GM12875 (cell line): ENCODE measurements at regions not wholly inside any gene's neighbourhood (a gene's known extent, or its start where the extent isn't known, plus 50 kb on each side); places are given as distances from the start of the nearest gene placed in this dataset.

Experiments
- H3K4me3 ChIP-seq: one replicate; pipeline ENCODE4 v1.5.1; 2011; ENCODE audit warnings: low read depth, low read length, control low read depth
- CTCF ChIP-seq: IDR thresholded peaks from 2 replicates; pipeline ENCODE4 v1.5.1; 2011; ENCODE audit warnings: low read depth, mild to moderate bottlenecking, control low read depth, inconsistent platforms, low read length, moderate library complexity, borderline replicate concordance; ENCODE audit not compliant: insufficient read depth

DNA sequence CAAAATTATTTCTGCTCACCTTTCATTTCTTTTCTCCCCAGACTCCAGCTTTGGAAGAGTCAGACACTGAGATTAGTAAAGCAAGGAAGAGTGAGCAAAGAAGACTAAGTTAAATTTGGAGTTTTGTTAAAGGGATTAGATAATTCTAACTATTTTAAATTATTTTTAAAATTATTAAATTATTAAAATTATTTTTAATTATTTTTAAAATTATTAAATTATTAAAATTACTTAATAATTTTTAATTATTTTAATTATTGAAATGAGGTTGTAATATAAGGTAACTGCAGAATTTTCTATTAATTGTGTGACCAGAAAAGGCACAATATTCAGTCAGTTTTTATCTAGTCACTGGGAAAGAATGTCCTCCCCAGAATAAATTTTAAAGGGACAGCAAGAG is 185.0 kb upstream of the EOMES start:
- no peak overlapping the region for H3K4me3 ChIP-seq
- TF ChIP-seq CTCF, result no peak

DNA sequence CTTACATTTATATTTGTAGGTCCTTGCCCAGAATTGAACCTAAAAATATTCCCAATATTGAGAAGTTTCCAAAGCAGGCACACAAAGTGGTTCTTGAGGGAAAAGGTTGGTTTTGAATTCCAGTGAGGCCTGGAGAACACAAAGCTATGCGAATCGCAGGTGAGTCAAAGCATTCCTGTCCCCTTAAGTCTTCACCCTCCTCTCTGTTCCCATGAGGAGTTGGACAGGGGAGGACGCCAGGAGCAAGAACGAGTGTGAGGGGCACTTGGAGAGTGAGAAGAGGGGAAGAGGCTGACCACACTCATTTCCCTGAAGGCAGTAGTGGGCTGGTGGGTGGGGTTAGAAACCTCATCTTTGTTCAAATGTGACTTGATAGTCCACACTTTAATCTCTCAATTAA is 185.8 kb upstream of the EOMES start:
- TF ChIP-seq CTCF, result no peak
- no peak overlapping the region for H3K4me3 ChIP-seq

DNA sequence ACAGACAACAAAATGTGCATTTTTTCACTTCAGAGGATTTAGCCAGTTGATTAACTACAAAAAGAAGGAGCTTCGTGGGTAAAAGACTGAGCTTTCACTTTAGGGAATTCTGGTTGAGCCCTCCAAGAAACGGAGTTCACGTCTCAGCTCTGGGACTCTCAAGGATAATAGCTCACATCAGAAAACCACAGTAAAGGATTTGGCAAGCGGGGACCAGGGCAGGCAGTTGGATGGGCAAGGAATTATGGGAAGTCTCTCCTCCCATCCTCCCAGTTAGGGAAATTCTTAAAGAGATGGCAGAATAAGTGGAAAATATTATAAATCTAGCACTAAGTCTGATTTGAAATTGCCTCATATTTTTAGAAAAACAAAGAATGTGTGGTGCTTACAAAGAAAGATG is 188.3 kb upstream of the EOMES start:
- no peak for TF ChIP-seq CTCF
- no peak overlapping the region for H3K4me3 ChIP-seq

- TF ChIP-seq CTCF, result no peak
- H3K4me3 ChIP-seq, result no peak overlapping the region
These were observed 192.1 kb upstream of the EOMES start for GRCh38 chr3:27914199-27914598.

GRCh38 chr3:27923349-27924068 is 201.4 kb upstream of the EOMES start:
- TF ChIP-seq CTCF, result no peak
- H3K4me3 ChIP-seq, result no peak overlapping the region

- TF ChIP-seq CTCF, result no peak
- no peak overlapping the region for H3K4me3 ChIP-seq
These were observed 205.8 kb upstream of the EOMES start for GRCh38 chr3:27927882-27928281.

GRCh38 chr3:27930052-27930602 is 208.0 kb upstream of the EOMES start:
- TF ChIP-seq CTCF, result no peak
- H3K4me3 ChIP-seq, result no peak overlapping the region
